Testis (tissue), 2 donors: ENCODE measurements at regions not wholly inside any gene's neighbourhood (a gene's known extent, or its start where the extent isn't known, plus 50 kb on each side); places are given as distances from the start of the nearest gene placed in this dataset.

Experiments used
- CTCF ChIP-seq, 3 experiments: fragments of 450-650 bp in 2 of 3; fragments of 200-600 bp in 1 of 3; sonication (generic) in 1 of 3; IDR thresholded peaks; one replicate each; pipeline ENCODE4 v1.5.1; 2016 to 2019; ENCODE audit warnings: antibody characterized with exemption in 3 of 3, mild to moderate bottlenecking in 2 of 3, moderate library complexity in 1 of 3
- POLR2A ChIP-seq: fragments of 450-650 bp; IDR thresholded peaks from one replicate; pipeline ENCODE4 v1.6.1; 2017; ENCODE audit warnings: antibody characterized with exemption, mild to moderate bottlenecking, moderate library complexity

- no peak for TF ChIP-seq CTCF (IDR thresholded peaks at IDR 0.05)
- TF ChIP-seq POLR2A, result no peak
Measured at GRCh38 chr5:165780901-165781300, 2275.5 kb downstream of the MAT2B start.
